ENCODE measurements at regions not wholly inside any gene's neighbourhood (a gene's known extent, or its start where the extent isn't known, plus 50 kb on each side); places are given as distances from the start of the nearest gene placed in this dataset.

GRCh38 chr5:38751103-38751502 lies 94.7 kb upstream of the OSMR start:
- TF ChIP-seq, protein P1, sequence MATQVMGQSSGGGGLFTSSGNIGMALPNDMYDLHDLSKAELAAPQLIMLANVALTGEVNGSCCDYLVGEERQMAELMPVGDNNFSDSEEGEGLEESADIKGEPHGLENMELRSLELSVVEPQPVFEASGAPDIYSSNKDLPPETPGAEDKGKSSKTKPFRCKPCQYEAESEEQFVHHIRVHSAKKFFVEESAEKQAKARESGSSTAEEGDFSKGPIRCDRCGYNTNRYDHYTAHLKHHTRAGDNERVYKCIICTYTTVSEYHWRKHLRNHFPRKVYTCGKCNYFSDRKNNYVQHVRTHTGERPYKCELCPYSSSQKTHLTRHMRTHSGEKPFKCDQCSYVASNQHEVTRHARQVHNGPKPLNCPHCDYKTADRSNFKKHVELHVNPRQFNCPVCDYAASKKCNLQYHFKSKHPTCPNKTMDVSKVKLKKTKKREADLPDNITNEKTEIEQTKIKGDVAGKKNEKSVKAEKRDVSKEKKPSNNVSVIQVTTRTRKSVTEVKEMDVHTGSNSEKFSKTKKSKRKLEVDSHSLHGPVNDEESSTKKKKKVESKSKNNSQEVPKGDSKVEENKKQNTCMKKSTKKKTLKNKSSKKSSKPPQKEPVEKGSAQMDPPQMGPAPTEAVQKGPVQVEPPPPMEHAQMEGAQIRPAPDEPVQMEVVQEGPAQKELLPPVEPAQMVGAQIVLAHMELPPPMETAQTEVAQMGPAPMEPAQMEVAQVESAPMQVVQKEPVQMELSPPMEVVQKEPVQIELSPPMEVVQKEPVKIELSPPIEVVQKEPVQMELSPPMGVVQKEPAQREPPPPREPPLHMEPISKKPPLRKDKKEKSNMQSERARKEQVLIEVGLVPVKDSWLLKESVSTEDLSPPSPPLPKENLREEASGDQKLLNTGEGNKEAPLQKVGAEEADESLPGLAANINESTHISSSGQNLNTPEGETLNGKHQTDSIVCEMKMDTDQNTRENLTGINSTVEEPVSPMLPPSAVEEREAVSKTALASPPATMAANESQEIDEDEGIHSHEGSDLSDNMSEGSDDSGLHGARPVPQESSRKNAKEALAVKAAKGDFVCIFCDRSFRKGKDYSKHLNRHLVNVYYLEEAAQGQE (IDR thresholded peaks at IDR 0.05; ENCODE audit: low read depth, low read length), result no peak
- TF ChIP-seq CTCF (IDR thresholded peaks at IDR 0.05) (no peak; the same call in 1 of the 2 replicates), FOXJ3 (CRISPR knock-in tag; IDR thresholded peaks at IDR 0.05) (no peak), POLR2AphosphoS5 (IDR thresholded peaks at IDR 0.05; ENCODE audit: low read depth, low read length) (no peak)

Data from SK-N-SH (cell line).